Common myeloid progenitor, CD34-positive (primary cell): ENCODE measurements at regions not wholly inside any gene's neighbourhood (a gene's known extent, or its start where the extent isn't known, plus 50 kb on each side); places are given as distances from the start of the nearest gene placed in this dataset.
"Not testable (repeated sequence)": the region's sequence is repeated elsewhere in the genome, so short reads cannot be mapped to it uniquely, and the experiment has no call there.

Experiments
- CTCF ChIA-PET: fragments of 350-600 bp; sonication (Branson Sonifier 250); formaldehyde crosslinking; loops from one replicate; lab custom pipeline; 2021; ENCODE audit warnings: antibody characterized with exemption; lab: Charles Lee
- POLR2A ChIA-PET: fragments of 350-600 bp; sonication (Branson Sonifier 250); formaldehyde crosslinking; loops from one replicate; lab custom pipeline; 2021; ENCODE audit warnings: antibody characterized with exemption; lab: Charles Lee
- DNase-seq, 3 donors: peaks; one replicate each; pipeline versions ENCODE4 v3.0.0 to v3.0.0-alpha.2; 2013
- H3K27ac ChIP-seq, 2 experiments: 1 replicate in 1 of 2; 2 replicates in 1 of 2; pipeline ENCODE4 v1.7.0; 2013; ENCODE audit warnings: inconsistent platforms in 2 of 2, low read length in 2 of 2, mild to moderate bottlenecking in 2 of 2, low read depth in 1 of 2, moderate library complexity in 1 of 2; ENCODE audit not compliant: severe bottlenecking in 2 of 2, insufficient read depth in 1 of 2, poor library complexity in 1 of 2
- H3K27me3 ChIP-seq, 5 experiments: replicated peaks in 2 of 5; 1 replicate in 3 of 5; 2 replicates in 2 of 5; pipeline versions ENCODE4 v1.6.1 to v1.7.0; 2013; ENCODE audit warnings: low read length in 4 of 5, mild to moderate bottlenecking in 2 of 5, moderate library complexity in 2 of 5, inconsistent platforms in 1 of 5; ENCODE audit not compliant: insufficient read depth in 5 of 5, control insufficient read depth in 4 of 5
- H3K36me3 ChIP-seq, 4 experiments: 1 replicate in 2 of 4; 2 replicates in 2 of 4; pipeline versions ENCODE4 v1.6.1 to v1.7.0; 2013; ENCODE audit warnings: low read length in 3 of 4, control low read depth in 1 of 4, mild to moderate bottlenecking in 1 of 4; ENCODE audit not compliant: control insufficient read depth in 4 of 4, insufficient read depth in 4 of 4
- H3K4me1 ChIP-seq, 4 experiments: 1 replicate in 3 of 4; 2 replicates in 1 of 4; pipeline versions ENCODE4 v1.6.1 to v1.7.1; 2013; ENCODE audit warnings: low read length in 3 of 4, mild to moderate bottlenecking in 3 of 4, control low read depth in 1 of 4, inconsistent platforms in 1 of 4, moderate library complexity in 1 of 4; ENCODE audit not compliant: control insufficient read depth in 4 of 4, insufficient read depth in 4 of 4; ENCODE audit errors: control extremely low read depth in 1 of 4
- H3K4me3 ChIP-seq, 7 experiments: 1 replicate in 4 of 7; 2 replicates in 3 of 7; pipeline versions ENCODE4 v1.5.1 to v1.7.0; 2013; ENCODE audit warnings: mild to moderate bottlenecking in 7 of 7, low read length in 6 of 7, moderate library complexity in 6 of 7, inconsistent platforms in 2 of 7, low read depth in 2 of 7, control low read depth in 1 of 7; ENCODE audit not compliant: insufficient read depth in 4 of 7, control insufficient read depth in 1 of 7; ENCODE audit errors: extremely low read depth in 1 of 7
- H3K9me3 ChIP-seq, 5 experiments: 1 replicate in 4 of 5; 2 replicates in 1 of 5; pipeline versions ENCODE4 v1.6.1 to v1.7.1; 2013; ENCODE audit warnings: low read length in 4 of 5, mild to moderate bottlenecking in 2 of 5, inconsistent platforms in 1 of 5, low read depth in 1 of 5, moderate library complexity in 1 of 5; ENCODE audit not compliant: control insufficient read depth in 4 of 5, insufficient read depth in 2 of 5; ENCODE audit errors: control extremely low read depth in 1 of 5
- WGBS: methylation state at CpG from one replicate; pipeline ENCODE4 v1.1.5; 2013; ENCODE audit not compliant: insufficient coverage; 5-methylcytosine and 5-hydroxymethylcytosine counted together

DNA sequence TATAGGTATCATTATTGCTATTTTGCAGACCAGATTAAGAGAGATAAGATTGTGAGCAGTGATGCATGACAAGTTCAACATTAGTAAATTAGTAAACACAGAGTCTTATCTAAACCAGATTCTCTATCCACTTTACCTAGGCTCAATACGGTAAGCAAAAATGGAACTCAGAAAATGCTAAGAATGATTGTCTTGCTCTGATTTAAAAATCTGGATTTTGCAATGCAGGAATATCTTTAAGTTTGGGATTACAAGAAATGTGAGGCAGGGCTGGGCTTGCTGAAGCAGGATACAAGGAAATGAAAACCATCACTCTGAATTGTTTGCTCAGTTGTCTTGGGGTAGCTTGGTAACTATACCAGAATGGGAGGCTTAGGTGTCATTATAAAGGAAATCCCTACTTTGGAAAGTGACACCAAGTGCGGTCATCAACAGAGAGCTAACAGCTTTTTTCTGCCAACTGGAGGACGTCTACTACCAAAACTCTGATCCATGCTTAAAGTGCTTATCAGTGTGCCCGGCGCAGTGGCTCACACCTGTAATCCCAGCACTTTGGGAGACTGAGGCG lies 332.7 kb upstream of the RUNX1 start:
- Histone ChIP-seq H3K4me3 (no peak overlapping the region), H3K27ac (no peak overlapping the region), H3K27me3 (no peaks in the 10 kb centered on the region), H3K9me3 (no peaks in the 10 kb centered on the region), H3K4me1 (peaks cover 0 to 4% (median 0%) of the 10 kb centered on the region in 4 experiments), H3K36me3 (no peaks in the 10 kb centered on the region)
- ChIA-PET POLR2A (no interaction called here), CTCF (interaction anchor here (0.9 kb wide), 2 partner anchors 24 to 46 kb away, joined by 3 read pairs; no protein-coding TSS in a partner anchor)
- no peak for DNase-seq
- WGBS = 76% methylated on average over 5 of the region's 6 CpGs

GRCh38 chr21:35380304-35380703 lies 331.2 kb upstream of the RUNX1 start:
- CTCF ChIA-PET, H3K36me3 ChIP-seq, H3K9me3 ChIP-seq, H3K4me1 ChIP-seq, DNase-seq, H3K27ac ChIP-seq, POLR2A ChIA-PET, H3K27me3 ChIP-seq, H3K4me3 ChIP-seq: not testable (repeated sequence)
- WGBS = 91% methylated on average over 2 of the region's 3 CpGs

- ChIA-PET POLR2A (no interaction called here), CTCF (interaction anchor here (0.8 kb wide), 1 partner anchor 22 kb away, joined by 3 read pairs; no protein-coding TSS in a partner anchor)
- H3K9me3 ChIP-seq = no peaks in the 10 kb centered on the region
- no peak overlapping the region for H3K27ac ChIP-seq
- WGBS = 80% methylated on average over 1 of the region's 1 CpG
- H3K27me3 ChIP-seq = no peaks in the 10 kb centered on the region
- no peaks in the 10 kb centered on the region for H3K36me3 ChIP-seq
- no peak for DNase-seq
- no peak overlapping the region for H3K4me3 ChIP-seq
- no peaks in the 10 kb centered on the region for H3K4me1 ChIP-seq
These were observed 329.8 kb upstream of the RUNX1 start for GRCh38 chr21:35378881-35379280.

DNA sequence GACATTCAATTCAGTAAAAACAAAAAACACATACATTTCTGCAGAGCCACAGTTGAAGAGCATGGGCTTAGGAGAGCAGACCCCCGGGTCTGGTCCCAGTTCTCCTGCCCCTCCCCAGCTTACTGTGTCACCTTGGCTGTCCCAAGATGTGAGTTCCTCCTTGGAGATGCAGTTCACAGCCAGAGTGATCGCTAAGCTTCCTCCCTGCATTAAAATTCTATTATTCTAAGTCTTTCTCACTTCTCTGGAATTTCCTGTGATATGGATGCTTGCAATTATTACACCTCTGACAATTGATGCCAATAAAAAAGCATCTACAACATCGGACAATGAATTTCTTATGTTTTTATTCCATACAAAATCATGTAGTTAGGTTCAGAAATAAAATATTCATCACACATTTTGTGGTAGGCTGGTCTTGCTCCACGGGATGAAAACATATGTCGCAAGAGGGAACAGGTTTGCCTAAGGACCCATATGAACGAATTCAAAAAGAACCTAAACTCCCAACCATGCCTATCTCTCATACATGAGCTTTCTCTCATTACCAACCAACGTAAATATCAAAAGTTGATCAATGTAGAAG lies 328.5 kb upstream of the RUNX1 start:
- ChIA-PET CTCF (interaction anchor here (1.0 kb wide), 1 partner anchor 19 kb away, joined by 3 read pairs; no protein-coding TSS in a partner anchor), POLR2A (no interaction called here)
- no peak for DNase-seq
- no peaks in the 10 kb centered on the region for H3K36me3 ChIP-seq
- no peaks in the 10 kb centered on the region for H3K9me3 ChIP-seq
- 92% methylated on average over 6 of the region's 7 CpGs for WGBS
- no peak overlapping the region for H3K27ac ChIP-seq
- H3K27me3 ChIP-seq = no peaks in the 10 kb centered on the region
- H3K4me1 ChIP-seq = no peaks in the 10 kb centered on the region
- H3K4me3 ChIP-seq = no peak overlapping the region

- ChIA-PET CTCF (no interaction called here), POLR2A (interaction anchor here (0.6 kb wide), 1 partner anchor 443 kb away, joined by 3 read pairs; no protein-coding TSS in a partner anchor)
- peak in 1 of 3 donors; percentile 37 for DNase-seq
- Histone ChIP-seq H3K9me3 (no peaks in the 10 kb centered on the region), H3K36me3 (no peaks in the 10 kb centered on the region), H3K27me3 (no peaks in the 10 kb centered on the region), H3K27ac (no peak overlapping the region), H3K4me1 (no peaks in the 10 kb centered on the region), H3K4me3 (no peak overlapping the region)
- WGBS = 100% methylated on average over 1 of the region's 7 CpGs
These were observed 327.5 kb upstream of the RUNX1 start for GRCh38 chr21:35376406-35377135.

DNA sequence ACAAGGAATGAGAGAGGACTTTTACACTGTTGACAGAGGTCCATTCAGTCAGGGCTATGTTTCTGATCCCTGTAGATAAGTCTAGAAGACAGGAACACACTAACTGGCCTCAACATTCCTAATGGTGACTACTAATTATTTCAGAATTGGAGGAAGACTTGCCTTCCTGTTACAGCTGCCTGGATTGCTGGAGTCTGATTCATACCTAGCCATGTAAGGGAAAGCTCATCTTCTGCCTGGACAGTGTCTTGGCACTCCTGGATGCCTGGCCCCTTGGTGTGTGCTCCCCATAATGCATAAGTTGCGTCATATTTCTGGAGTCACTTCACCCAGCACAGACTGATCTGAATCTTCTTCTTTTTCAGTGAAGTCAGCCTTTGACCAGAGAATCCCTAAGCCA lies 326.0 kb upstream of the RUNX1 start:
- CTCF ChIA-PET = no interaction called here

DNA sequence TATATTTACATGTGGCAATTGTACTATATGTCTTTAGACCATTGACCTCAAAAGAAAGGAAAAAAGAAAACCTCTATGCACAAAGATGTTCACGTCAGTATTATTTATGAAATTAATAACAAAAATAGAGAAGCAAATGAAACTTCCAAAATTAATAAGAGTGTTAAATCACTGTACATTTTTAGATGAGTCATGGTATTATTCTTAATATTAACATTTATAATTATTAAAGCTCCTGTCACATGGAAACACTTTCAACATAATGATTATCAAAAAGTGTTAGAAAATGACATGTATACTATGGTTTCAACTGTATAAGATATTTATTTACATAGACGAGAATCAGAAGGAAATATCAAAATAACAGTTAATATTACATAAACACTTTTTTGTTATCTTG lies 324.9 kb upstream of the RUNX1 start:
- Histone ChIP-seq H3K27ac (no peak overlapping the region), H3K27me3 (no peaks in the 10 kb centered on the region), H3K36me3 (no peaks in the 10 kb centered on the region), H3K4me3 (no peak overlapping the region), H3K9me3 (no peaks in the 10 kb centered on the region), H3K4me1 (no peaks in the 10 kb centered on the region)
- DNase-seq = no peak
- ChIA-PET CTCF (no interaction called here), POLR2A (no interaction called here)
- WGBS = no CpG with 5 or more reads among the region's 2 CpGs

More for the DNA sequence above, 326.0 kb upstream of the RUNX1 start:
- no peaks in the 10 kb centered on the region for H3K4me1 ChIP-seq
- H3K27ac ChIP-seq = no peak overlapping the region
- H3K4me3 ChIP-seq = no peak overlapping the region
- no peaks in the 10 kb centered on the region for H3K9me3 ChIP-seq
- no peaks in the 10 kb centered on the region for H3K27me3 ChIP-seq
- no peak for DNase-seq
- POLR2A ChIA-PET = no interaction called here
- H3K36me3 ChIP-seq = no peaks in the 10 kb centered on the region
- WGBS = 100% methylated on average over 1 of the region's 1 CpG
